Loucy (cell line): ENCODE measurements at regions not wholly inside any gene's neighbourhood (a gene's known extent, or its start where the extent isn't known, plus 50 kb on each side); places are given as distances from the start of the nearest gene placed in this dataset.

Experiments used
- H2AFZ ChIP-seq: fragments of 200-600 bp; sonication (generic); 2 replicates; pipeline ENCODE4 v1.6.0; 2016; ENCODE audit warnings: antibody characterized with exemption, mild to moderate bottlenecking, low read length, moderate library complexity
- H3F3A ChIP-seq: fragments of 200-600 bp; 2 replicates; pipeline ENCODE4 v1.6.0; 2016; ENCODE audit warnings: antibody characterized with exemption, low read depth, mild to moderate bottlenecking
- H3K27me3 ChIP-seq: fragments of 200-600 bp; sonication (generic); 2 replicates; pipeline ENCODE4 v1.6.1; 2014; ENCODE audit warnings: low read length, mild to moderate bottlenecking; ENCODE audit not compliant: insufficient read depth, poor library complexity, severe bottlenecking
- H3K36me3 ChIP-seq: fragments of 200-600 bp; sonication (generic); 2 replicates; pipeline ENCODE4 v1.6.1; 2016; ENCODE audit warnings: low read length; ENCODE audit not compliant: insufficient read depth
- H3K4me1 ChIP-seq: fragments of 200-600 bp; sonication (generic); 2 replicates; pipeline ENCODE4 v1.5.1; 2014; ENCODE audit warnings: low read length, mild to moderate bottlenecking; ENCODE audit not compliant: insufficient read depth, poor library complexity, severe bottlenecking
- H3K4me2 ChIP-seq: fragments of 200-600 bp; sonication (generic); 2 replicates; pipeline ENCODE4 v1.6.0; 2014; ENCODE audit warnings: antibody characterized with exemption, low read length, low read depth, mild to moderate bottlenecking; ENCODE audit not compliant: poor library complexity, severe bottlenecking
- H3K4me3 ChIP-seq: fragments of 200-600 bp; sonication (generic); 2 replicates; pipeline ENCODE4 v1.5.1; 2014; ENCODE audit warnings: low read length, mild to moderate bottlenecking, mixed read lengths; ENCODE audit not compliant: poor library complexity, severe bottlenecking
- H3K79me2 ChIP-seq: fragments of 200-600 bp; sonication (generic); 2 replicates; pipeline ENCODE4 v1.6.1; 2014; ENCODE audit warnings: low read length; ENCODE audit not compliant: insufficient read depth
- H3K9ac ChIP-seq: fragments of 200-600 bp; sonication (generic); 2 replicates; pipeline ENCODE4 v1.6.0; 2014; ENCODE audit warnings: mild to moderate bottlenecking, low read depth, low read length, moderate library complexity; ENCODE audit not compliant: poor library complexity, severe bottlenecking
- H3K9me2 ChIP-seq: fragments of 200-600 bp; sonication (generic); replicated peaks from 2 replicates; pipeline ENCODE4 v1.6.1; 2016; ENCODE audit warnings: low read depth, low read length, mixed read lengths
- H3K9me3 ChIP-seq: fragments of 200-600 bp; sonication (generic); 2 replicates; pipeline ENCODE4 v1.6.1; 2014; ENCODE audit warnings: mild to moderate bottlenecking, antibody characterized with exemption, low read length, low read depth; ENCODE audit not compliant: insufficient read depth
- H4K20me1 ChIP-seq: fragments of 200-600 bp; sonication (generic); 2 replicates; pipeline ENCODE4 v1.6.0; 2014; ENCODE audit warnings: antibody characterized with exemption, low read length, mild to moderate bottlenecking; ENCODE audit not compliant: insufficient read depth, poor library complexity, severe bottlenecking
- CTCF ChIP-seq: fragments of 200-600 bp; sonication (generic); conservative IDR thresholded peaks from 2 replicates; pipeline ENCODE4 v1.5.1; 2014; ENCODE audit warnings: mild to moderate bottlenecking, antibody characterized with exemption, low read length
- EZH2phosphoT487 ChIP-seq: fragments of 200-600 bp; IDR thresholded peaks from 2 replicates; pipeline ENCODE4 v1.6.1; 2018; ENCODE audit warnings: antibody characterized with exemption, mild to moderate bottlenecking, moderate library complexity, borderline replicate concordance

- Histone ChIP-seq H4K20me1 (no peaks in the 10 kb centered on the region), H2AFZ (no peak overlapping the region), H3K4me2 (no peak overlapping the region), H3K27me3 (no peaks in the 10 kb centered on the region), H3K36me3 (no peaks in the 10 kb centered on the region), H3F3A (no peaks in the 10 kb centered on the region), H3K79me2 (no peaks in the 10 kb centered on the region), H3K9ac (no peak overlapping the region), H3K9me3 (no peaks in the 10 kb centered on the region), H3K9me2 (no peaks in the 10 kb centered on the region), H3K4me3 (no peak overlapping the region), H3K4me1 (no peaks in the 10 kb centered on the region)
- TF ChIP-seq CTCF (no peak), EZH2phosphoT487 (no peak)
Observed at GRCh38 chr13:103866048-103866447, 799.8 kb upstream of the SLC10A2 start.

- H3K79me2 ChIP-seq: no peaks in the 10 kb centered on the region
- no peaks in the 10 kb centered on the region for H3K36me3 ChIP-seq
- H3K9ac ChIP-seq: no peak overlapping the region
- H3K4me3 ChIP-seq: no peak overlapping the region
- no peak overlapping the region for H3K4me2 ChIP-seq
- H2AFZ ChIP-seq: no peak overlapping the region
- no peak for TF ChIP-seq CTCF
- no peak for TF ChIP-seq EZH2phosphoT487
- no peaks in the 10 kb centered on the region for H3K9me3 ChIP-seq
- no peaks in the 10 kb centered on the region for H3F3A ChIP-seq
- no peaks in the 10 kb centered on the region for H3K4me1 ChIP-seq
- no peaks in the 10 kb centered on the region for H3K9me2 ChIP-seq
- no peaks in the 10 kb centered on the region for H3K27me3 ChIP-seq
- no peaks in the 10 kb centered on the region for H4K20me1 ChIP-seq
Observed at GRCh38 chr13:103862525-103862924, 796.3 kb upstream of the SLC10A2 start.

GRCh38 chr13:103859952-103860351 is 793.7 kb upstream of the SLC10A2 start:
- Histone ChIP-seq H3K36me3 (no peaks in the 10 kb centered on the region), H3F3A (no peaks in the 10 kb centered on the region), H2AFZ (no peak overlapping the region), H3K27me3 (no peaks in the 10 kb centered on the region), H3K9ac (no peak overlapping the region), H3K4me2 (no peak overlapping the region), H3K4me1 (no peaks in the 10 kb centered on the region), H3K9me2 (no peaks in the 10 kb centered on the region), H3K9me3 (no peaks in the 10 kb centered on the region), H3K4me3 (no peak overlapping the region), H4K20me1 (no peaks in the 10 kb centered on the region), H3K79me2 (no peaks in the 10 kb centered on the region)
- TF ChIP-seq CTCF (no peak), EZH2phosphoT487 (no peak)
